Lung microvascular endothelial cell (primary cell): ENCODE measurements at regions not wholly inside any gene's neighbourhood (a gene's known extent, or its start where the extent isn't known, plus 50 kb on each side); places are given as distances from the start of the nearest gene placed in this dataset.
"Not testable (repeated sequence)": the region's sequence is repeated elsewhere in the genome, so short reads cannot be mapped to it uniquely, and the experiment has no call there.

Source experiments
- DNase-seq, 2 donors: peaks; one replicate each; pipeline versions ENCODE4 v3.0.0 to v3.0.0-alpha.2; 2010; ENCODE audit warnings: low read depth in 2 of 2

- no peak for DNase-seq
These were observed 70.6 kb downstream of the RSL24D1 start for GRCh38 chr15:55126111-55126510.

- no peak for DNase-seq
These were observed 72.1 kb downstream of the RSL24D1 start for GRCh38 chr15:55124616-55125015.

- no peak for DNase-seq
These were observed 78.3 kb downstream of the RSL24D1 start for GRCh38 chr15:55118344-55118870.

- peak in 1 of 2 donors; percentile 11 for DNase-seq
These were observed 80.1 kb downstream of the RSL24D1 start for GRCh38 chr15:55116636-55117035.

GRCh38 chr15:55113736-55114135 lies 83.0 kb downstream of the RSL24D1 start:
- DNase-seq, result no peak

- DNase-seq, result no peak
These were observed 84.0 kb downstream of the RSL24D1 start for GRCh38 chr15:55112706-55113105.

- no peak for DNase-seq
These were observed 86.3 kb downstream of the RSL24D1 start for GRCh38 chr15:55110446-55110845.

- DNase-seq, result peak; percentile 52 to 66
These were observed 87.8 kb downstream of the RSL24D1 start for GRCh38 chr15:55108858-55109518.

- DNase-seq, result no peak
These were observed 88.3 kb downstream of the RSL24D1 start for GRCh38 chr15:55108448-55108847.

GRCh38 chr15:55106155-55106554 lies 90.6 kb downstream of the RSL24D1 start:
- DNase-seq, result no peak

- no peak for DNase-seq
These were observed 102.6 kb downstream of the RSL24D1 start for GRCh38 chr15:55094136-55094535.

GRCh38 chr15:55088207-55088606 lies 108.5 kb downstream of the RSL24D1 start:
- DNase-seq, result no peak

- no peak for DNase-seq
These were observed 112.1 kb downstream of the RSL24D1 start for GRCh38 chr15:55084673-55085072.

GRCh38 chr15:55084216-55084615 lies 112.5 kb downstream of the RSL24D1 start:
- DNase-seq, result no peak

GRCh38 chr15:55077052-55077451 lies 119.7 kb downstream of the RSL24D1 start:
- not testable (repeated sequence) for DNase-seq

GRCh38 chr15:55074431-55074830 lies 122.3 kb downstream of the RSL24D1 start:
- no peak for DNase-seq

GRCh38 chr15:55063970-55064369 lies 132.8 kb downstream of the RSL24D1 start:
- not testable (repeated sequence) for DNase-seq

GRCh38 chr15:55060836-55061235 lies 135.9 kb downstream of the RSL24D1 start:
- DNase-seq, result no peak

- DNase-seq, result no peak
These were observed 140.2 kb downstream of the RSL24D1 start for GRCh38 chr15:55056500-55056899.

- DNase-seq, result no peak
These were observed 152.6 kb downstream of the RSL24D1 start for GRCh38 chr15:55044162-55044561.

GRCh38 chr15:55037071-55037470 lies 159.7 kb downstream of the RSL24D1 start:
- DNase-seq, result no peak

GRCh38 chr15:55035749-55036148 lies 161.0 kb downstream of the RSL24D1 start:
- DNase-seq, result no peak

GRCh38 chr15:55033574-55033973 lies 163.2 kb downstream of the RSL24D1 start:
- DNase-seq, result no peak

GRCh38 chr15:55031727-55032126 lies 165.0 kb downstream of the RSL24D1 start:
- DNase-seq, result no peak
